Glutamatergic neuron (in vitro differentiated cells): ENCODE measurements at regions not wholly inside any gene's neighbourhood (a gene's known extent, or its start where the extent isn't known, plus 50 kb on each side); places are given as distances from the start of the nearest gene placed in this dataset.

Experiments
- DNase-seq: peaks from one replicate; pipeline ENCODE4 v3.0.0; 2022
- H3K27ac Mint-ChIP-seq: one replicate; pipeline ENCODE4 v1.8.0; 2020; ENCODE audit warnings: mild to moderate bottlenecking, mixed read lengths, inconsistent platforms; ENCODE audit not compliant: unreplicated experiment
- H3K27me3 Mint-ChIP-seq: one replicate; pipeline ENCODE4 v1.8.0; 2020; ENCODE audit warnings: mild to moderate bottlenecking, moderate library complexity, mixed read lengths, inconsistent platforms; ENCODE audit not compliant: unreplicated experiment
- H3K36me3 Mint-ChIP-seq: one replicate; pipeline ENCODE4 v1.8.0; 2020; ENCODE audit warnings: mild to moderate bottlenecking, mixed read lengths, inconsistent platforms; ENCODE audit not compliant: unreplicated experiment
- H3K4me1 Mint-ChIP-seq: one replicate; pipeline ENCODE4 v1.8.0; 2020; ENCODE audit warnings: mild to moderate bottlenecking, low read depth, mixed read lengths, inconsistent platforms; ENCODE audit not compliant: unreplicated experiment
- H3K4me3 Mint-ChIP-seq: one replicate; pipeline ENCODE4 v1.8.0; 2020; ENCODE audit warnings: mild to moderate bottlenecking, mixed read lengths, inconsistent platforms; ENCODE audit not compliant: unreplicated experiment
- H3K9me3 Mint-ChIP-seq: one replicate; pipeline ENCODE4 v1.8.0; 2020; ENCODE audit warnings: mild to moderate bottlenecking, moderate library complexity, mixed read lengths, inconsistent platforms; ENCODE audit not compliant: unreplicated experiment
- TF ChIP-seq, protein P1 (sequence below): fragments of 200-600 bp; sonication (generic); IDR thresholded peaks from one replicate; pipeline ENCODE4 v1.5.0; 2021; ENCODE audit not compliant: partially characterized antibody, unreplicated experiment

DNA sequence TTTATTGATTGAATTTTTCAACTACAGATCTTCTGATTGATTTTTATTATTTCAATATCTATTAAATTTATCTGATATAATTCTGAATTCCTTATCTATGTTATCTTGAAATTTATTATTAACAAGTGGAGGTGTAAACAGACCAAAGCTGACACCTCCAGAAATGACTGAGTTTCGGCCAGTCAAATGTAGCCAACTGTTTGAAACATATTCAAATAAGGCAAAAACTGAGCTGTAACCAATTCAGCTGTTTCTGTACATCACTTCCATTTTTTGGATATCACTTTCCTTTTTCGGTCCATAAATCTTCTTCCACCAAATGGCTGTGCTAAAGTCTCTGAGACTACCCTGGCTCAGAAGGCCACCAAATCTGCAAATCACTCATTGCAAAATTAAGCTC, 2127.3 kb upstream of the AGA start:
- H3K4me3 Mint-ChIP-seq: no peak overlapping the region
- no peak overlapping the region for H3K27ac Mint-ChIP-seq
- DNase-seq: no peak
- H3K27me3 Mint-ChIP-seq: no peaks in the 10 kb centered on the region
- H3K36me3 Mint-ChIP-seq: peaks cover 4% of the 10 kb centered on the region
- H3K4me1 Mint-ChIP-seq: no peaks in the 10 kb centered on the region
- H3K9me3 Mint-ChIP-seq: peaks cover 1% of the 10 kb centered on the region
- TF ChIP-seq, protein P1, sequence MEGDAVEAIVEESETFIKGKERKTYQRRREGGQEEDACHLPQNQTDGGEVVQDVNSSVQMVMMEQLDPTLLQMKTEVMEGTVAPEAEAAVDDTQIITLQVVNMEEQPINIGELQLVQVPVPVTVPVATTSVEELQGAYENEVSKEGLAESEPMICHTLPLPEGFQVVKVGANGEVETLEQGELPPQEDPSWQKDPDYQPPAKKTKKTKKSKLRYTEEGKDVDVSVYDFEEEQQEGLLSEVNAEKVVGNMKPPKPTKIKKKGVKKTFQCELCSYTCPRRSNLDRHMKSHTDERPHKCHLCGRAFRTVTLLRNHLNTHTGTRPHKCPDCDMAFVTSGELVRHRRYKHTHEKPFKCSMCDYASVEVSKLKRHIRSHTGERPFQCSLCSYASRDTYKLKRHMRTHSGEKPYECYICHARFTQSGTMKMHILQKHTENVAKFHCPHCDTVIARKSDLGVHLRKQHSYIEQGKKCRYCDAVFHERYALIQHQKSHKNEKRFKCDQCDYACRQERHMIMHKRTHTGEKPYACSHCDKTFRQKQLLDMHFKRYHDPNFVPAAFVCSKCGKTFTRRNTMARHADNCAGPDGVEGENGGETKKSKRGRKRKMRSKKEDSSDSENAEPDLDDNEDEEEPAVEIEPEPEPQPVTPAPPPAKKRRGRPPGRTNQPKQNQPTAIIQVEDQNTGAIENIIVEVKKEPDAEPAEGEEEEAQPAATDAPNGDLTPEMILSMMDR: no peak

DNA sequence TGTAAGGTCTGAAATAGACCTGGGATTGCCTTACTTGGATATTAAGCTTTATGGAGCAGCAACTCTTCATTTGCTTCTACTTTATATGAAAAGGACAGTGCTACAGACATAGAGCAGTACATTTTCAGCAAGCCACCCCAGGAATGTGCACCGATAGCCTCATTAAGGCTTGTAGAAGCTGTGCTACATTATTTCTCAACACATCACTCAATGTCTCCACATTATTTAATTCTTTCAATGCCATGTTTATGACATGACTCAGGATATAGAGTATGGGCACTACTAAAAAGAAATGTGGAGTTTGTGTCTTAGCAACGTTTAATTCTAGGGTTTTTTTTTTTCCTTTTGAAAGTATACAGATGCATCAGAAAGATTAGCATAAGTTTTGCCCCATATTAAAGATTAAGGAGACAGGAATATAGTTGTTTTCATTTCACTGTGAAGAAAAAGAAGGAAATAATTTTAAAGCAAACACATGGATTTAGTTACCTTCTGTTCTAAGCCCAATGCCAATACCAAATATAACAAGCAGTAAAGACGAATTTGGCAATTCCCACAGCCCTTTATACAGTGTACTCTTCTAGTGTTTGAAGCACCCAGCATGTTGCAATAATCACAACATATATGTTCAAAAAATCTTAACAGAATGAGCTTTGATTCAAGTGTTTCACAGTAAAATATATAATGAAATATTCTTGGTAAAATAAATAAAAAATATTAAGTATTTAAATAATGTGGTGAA, 2140.1 kb upstream of the AGA start:
- Mint-ChIP-seq H3K9me3 (no peaks in the 10 kb centered on the region), H3K4me1 (no peaks in the 10 kb centered on the region), H3K27ac (no peak overlapping the region), H3K4me3 (no peak overlapping the region), H3K36me3 (no peaks in the 10 kb centered on the region), H3K27me3 (no peaks in the 10 kb centered on the region)
- DNase-seq: no peak
- TF ChIP-seq, protein P1: no peak

DNA sequence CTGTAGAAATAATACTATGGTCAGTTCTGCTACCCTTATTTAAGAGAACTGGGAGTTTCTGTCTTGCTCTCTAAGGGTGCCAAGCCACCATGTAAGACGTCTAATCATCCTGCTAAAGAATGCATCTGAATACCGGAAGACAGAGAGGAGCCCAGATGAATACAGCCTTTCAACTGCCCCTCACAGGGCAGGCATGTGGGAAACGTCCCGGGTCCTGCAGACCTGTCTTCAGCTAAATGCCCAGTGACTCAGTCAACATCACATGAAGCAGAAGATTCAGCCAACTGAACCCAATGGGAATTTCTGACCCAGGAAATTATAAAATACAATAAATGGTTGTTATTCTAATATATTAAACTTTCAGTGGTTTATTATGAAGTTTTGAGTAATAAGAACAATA, 2141.0 kb upstream of the AGA start:
- Mint-ChIP-seq H3K4me3 (no peak overlapping the region), H3K27ac (no peak overlapping the region), H3K36me3 (no peaks in the 10 kb centered on the region), H3K27me3 (no peaks in the 10 kb centered on the region), H3K4me1 (no peaks in the 10 kb centered on the region), H3K9me3 (no peaks in the 10 kb centered on the region)
- no peak for DNase-seq
- TF ChIP-seq, protein P1: no peak

DNA sequence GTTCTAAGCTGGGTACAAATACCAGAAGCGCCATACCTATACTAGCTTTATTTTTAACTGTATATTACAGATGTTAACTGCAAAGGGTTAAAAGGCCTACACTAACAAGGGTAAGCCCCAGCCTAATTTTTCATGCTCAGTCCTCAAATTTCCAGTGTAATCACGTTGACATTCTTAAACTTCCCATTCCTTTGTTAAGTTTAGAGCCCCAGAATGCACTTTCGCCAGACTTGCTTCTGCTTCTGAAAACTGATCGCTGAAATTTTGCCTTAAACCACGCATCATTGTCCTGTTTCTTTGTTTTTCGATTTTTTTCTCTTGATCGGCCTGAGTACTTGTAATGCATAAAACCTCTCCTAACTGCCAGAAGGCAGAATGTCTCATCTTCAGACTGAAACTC, 2141.9 kb upstream of the AGA start:
- Mint-ChIP-seq H3K36me3 (no peaks in the 10 kb centered on the region), H3K9me3 (no peaks in the 10 kb centered on the region), H3K4me3 (no peak overlapping the region), H3K27ac (no peak overlapping the region), H3K27me3 (no peaks in the 10 kb centered on the region), H3K4me1 (no peaks in the 10 kb centered on the region)
- DNase-seq: no peak
- TF ChIP-seq, protein P1: no peak

DNA sequence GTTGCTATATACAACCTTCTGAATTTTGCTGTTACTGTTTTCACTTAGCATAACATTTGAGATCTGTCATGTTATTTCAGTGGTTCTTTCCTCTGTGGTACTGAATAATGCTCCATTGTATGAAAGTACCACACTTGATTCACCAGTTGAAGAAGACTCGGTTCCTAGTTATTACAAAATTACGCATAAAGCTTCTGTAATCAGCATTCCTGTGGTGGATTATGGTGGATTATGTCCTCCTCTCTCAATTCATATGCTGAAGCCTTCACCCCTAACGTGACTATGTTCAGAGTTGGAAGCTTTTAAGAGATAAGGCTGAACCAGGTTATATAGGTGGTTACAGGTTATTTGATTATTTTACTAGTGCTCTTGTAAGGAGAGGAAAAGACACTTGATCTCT, 2143.5 kb upstream of the AGA start:
- TF ChIP-seq, protein P1: no peak
- H3K27me3 Mint-ChIP-seq: no peaks in the 10 kb centered on the region
- no peak overlapping the region for H3K4me3 Mint-ChIP-seq
- H3K9me3 Mint-ChIP-seq: no peaks in the 10 kb centered on the region
- DNase-seq: no peak
- no peak overlapping the region for H3K27ac Mint-ChIP-seq
- no peaks in the 10 kb centered on the region for H3K36me3 Mint-ChIP-seq
- H3K4me1 Mint-ChIP-seq: no peaks in the 10 kb centered on the region
